ENCODE measurements at regions not wholly inside any gene's neighbourhood (a gene's known extent, or its start where the extent isn't known, plus 50 kb on each side); places are given as distances from the start of the nearest gene placed in this dataset.
"Not testable (repeated sequence)": the region's sequence is repeated elsewhere in the genome, so short reads cannot be mapped to it uniquely, and the experiment has no call there.

GRCh38 chr13:86462011-86462410 is 662.8 kb upstream of the SLITRK6 start:
- H3K9me3 ChIP-seq (ENCODE audit: control insufficient read depth, low read length), result no peaks in the 10 kb centered on the region
- H3K4me3 ChIP-seq (ENCODE audit: insufficient read depth, low read depth, low read length), result no peak overlapping the region
- H3K27ac ChIP-seq (ENCODE audit: insufficient read depth, low read depth, low read length, poor library complexity, severe bottlenecking), result no peak overlapping the region

GRCh38 chr13:86464193-86464592 is 665.0 kb upstream of the SLITRK6 start:
- WGBS, 2 experiments, result 77 to 84% methylated on average over 3 of the region's 3 CpGs
- no peak overlapping the region for H3K4me3 ChIP-seq (ENCODE audit: insufficient read depth, low read depth, low read length)
- no peak overlapping the region for H3K27ac ChIP-seq (ENCODE audit: insufficient read depth, low read depth, low read length, poor library complexity, severe bottlenecking)
- peaks cover 2% of the 10 kb centered on the region for H3K9me3 ChIP-seq (ENCODE audit: control insufficient read depth, low read length)
- no peaks in the 10 kb centered on the region for H3K4me1 ChIP-seq (ENCODE audit: control insufficient read depth, insufficient read depth, low read length)
- no peaks in the 10 kb centered on the region for H3K27me3 ChIP-seq (ENCODE audit: control insufficient read depth, insufficient read depth, low read length, poor library complexity, severe bottlenecking)
- H3K36me3 ChIP-seq (ENCODE audit: control insufficient read depth, insufficient read depth, low read length), result no peaks in the 10 kb centered on the region

More at GRCh38 chr13:86462011-86462410, 662.8 kb upstream of the SLITRK6 start:
- Histone ChIP-seq H3K36me3 (ENCODE audit: control insufficient read depth, insufficient read depth, low read length) (no peaks in the 10 kb centered on the region), H3K4me1 (ENCODE audit: control insufficient read depth, insufficient read depth, low read length) (no peaks in the 10 kb centered on the region), H3K27me3 (ENCODE audit: control insufficient read depth, insufficient read depth, low read length, poor library complexity, severe bottlenecking) (no peaks in the 10 kb centered on the region)

GRCh38 chr13:86474971-86475370 is 675.8 kb upstream of the SLITRK6 start:
- no peaks in the 10 kb centered on the region for H3K9me3 ChIP-seq (ENCODE audit: control insufficient read depth, low read length)

GRCh38 chr13:86476656-86477055 is 677.4 kb upstream of the SLITRK6 start:
- H3K9me3 ChIP-seq (ENCODE audit: control insufficient read depth, low read length), result no peaks in the 10 kb centered on the region
- H3K27ac ChIP-seq (ENCODE audit: insufficient read depth, low read depth, low read length, poor library complexity, severe bottlenecking), result no peak overlapping the region
- no peaks in the 10 kb centered on the region for H3K4me1 ChIP-seq (ENCODE audit: control insufficient read depth, insufficient read depth, low read length)
- 94 to 96% methylated on average over 5 of the region's 5 CpGs for WGBS, 2 experiments
- no peaks in the 10 kb centered on the region for H3K27me3 ChIP-seq (ENCODE audit: control insufficient read depth, insufficient read depth, low read length, poor library complexity, severe bottlenecking)
- H3K36me3 ChIP-seq (ENCODE audit: control insufficient read depth, insufficient read depth, low read length), result no peaks in the 10 kb centered on the region
- no peak overlapping the region for H3K4me3 ChIP-seq (ENCODE audit: insufficient read depth, low read depth, low read length)

More at GRCh38 chr13:86474971-86475370, 675.8 kb upstream of the SLITRK6 start:
- Histone ChIP-seq H3K36me3 (ENCODE audit: control insufficient read depth, insufficient read depth, low read length) (no peaks in the 10 kb centered on the region), H3K27me3 (ENCODE audit: control insufficient read depth, insufficient read depth, low read length, poor library complexity, severe bottlenecking) (no peaks in the 10 kb centered on the region), H3K4me1 (ENCODE audit: control insufficient read depth, insufficient read depth, low read length) (no peaks in the 10 kb centered on the region), H3K27ac (ENCODE audit: insufficient read depth, low read depth, low read length, poor library complexity, severe bottlenecking) (no peak overlapping the region), H3K4me3 (ENCODE audit: insufficient read depth, low read depth, low read length) (no peak overlapping the region)
- 83 to 100% methylated on average over 1 of the region's 1 CpG for WGBS, 2 experiments

GRCh38 chr13:86486582-86486981 is 687.4 kb upstream of the SLITRK6 start:
- Histone ChIP-seq H3K9me3 (ENCODE audit: control insufficient read depth, low read length) (no peaks in the 10 kb centered on the region), H3K4me1 (ENCODE audit: control insufficient read depth, insufficient read depth, low read length) (no peaks in the 10 kb centered on the region), H3K27ac (ENCODE audit: insufficient read depth, low read depth, low read length, poor library complexity, severe bottlenecking) (no peak overlapping the region), H3K36me3 (ENCODE audit: control insufficient read depth, insufficient read depth, low read length) (no peaks in the 10 kb centered on the region), H3K4me3 (ENCODE audit: insufficient read depth, low read depth, low read length) (no peak overlapping the region), H3K27me3 (ENCODE audit: control insufficient read depth, insufficient read depth, low read length, poor library complexity, severe bottlenecking) (no peaks in the 10 kb centered on the region)
- 92 to 100% methylated on average over 3 of the region's 3 CpGs for WGBS, 2 experiments

- no peak overlapping the region for H3K4me3 ChIP-seq (ENCODE audit: insufficient read depth, low read depth, low read length)
- H3K4me1 ChIP-seq (ENCODE audit: control insufficient read depth, insufficient read depth, low read length), result no peaks in the 10 kb centered on the region
- H3K9me3 ChIP-seq (ENCODE audit: control insufficient read depth, low read length), result no peaks in the 10 kb centered on the region
- no peaks in the 10 kb centered on the region for H3K36me3 ChIP-seq (ENCODE audit: control insufficient read depth, insufficient read depth, low read length)
- 100% methylated on average over 1 of the region's 1 CpG; no CpG with 5 or more reads in 1 of the 2 experiments for WGBS, 2 experiments
- H3K27me3 ChIP-seq (ENCODE audit: control insufficient read depth, insufficient read depth, low read length, poor library complexity, severe bottlenecking), result no peaks in the 10 kb centered on the region
- no peak overlapping the region for H3K27ac ChIP-seq (ENCODE audit: insufficient read depth, low read depth, low read length, poor library complexity, severe bottlenecking)
Measured at GRCh38 chr13:86491121-86491520, 691.9 kb upstream of the SLITRK6 start.

DNA sequence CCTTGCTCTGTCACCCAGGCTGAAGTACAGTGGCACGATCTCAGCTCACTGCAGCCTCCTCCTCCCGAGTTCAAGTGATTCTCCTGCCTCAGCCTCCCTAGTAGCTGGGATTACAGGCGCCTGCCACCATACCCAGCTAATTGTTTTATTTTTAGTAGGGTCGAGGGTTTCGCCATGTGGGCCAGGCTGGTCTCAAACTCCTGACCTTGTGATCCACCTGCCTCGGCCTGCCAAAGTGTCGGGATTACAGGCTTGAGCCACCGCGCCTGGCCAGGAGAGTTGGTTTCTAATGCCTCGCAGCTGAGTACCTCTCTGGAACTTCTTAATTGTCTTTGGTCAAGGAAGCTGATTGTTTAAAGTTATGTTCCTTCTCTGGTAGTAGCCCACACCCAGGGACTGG is 702.7 kb upstream of the SLITRK6 start:
- not testable (repeated sequence) for H3K27ac ChIP-seq (ENCODE audit: insufficient read depth, low read depth, low read length, poor library complexity, severe bottlenecking); H3K4me1 ChIP-seq (ENCODE audit: control insufficient read depth, insufficient read depth, low read length); H3K27me3 ChIP-seq (ENCODE audit: control insufficient read depth, insufficient read depth, low read length, poor library complexity, severe bottlenecking); H3K9me3 ChIP-seq (ENCODE audit: control insufficient read depth, low read length); H3K4me3 ChIP-seq (ENCODE audit: insufficient read depth, low read depth, low read length); H3K36me3 ChIP-seq (ENCODE audit: control insufficient read depth, insufficient read depth, low read length)
- WGBS, 2 experiments, result 91 to 92% methylated on average over 10 of the region's 10 CpGs

GRCh38 chr13:86510792-86511191 is 711.6 kb upstream of the SLITRK6 start:
- Histone ChIP-seq H3K27me3 (ENCODE audit: control insufficient read depth, insufficient read depth, low read length, poor library complexity, severe bottlenecking) (no peaks in the 10 kb centered on the region), H3K4me1 (ENCODE audit: control insufficient read depth, insufficient read depth, low read length) (no peaks in the 10 kb centered on the region), H3K27ac (ENCODE audit: insufficient read depth, low read depth, low read length, poor library complexity, severe bottlenecking) (no peak overlapping the region), H3K9me3 (ENCODE audit: control insufficient read depth, low read length) (no peaks in the 10 kb centered on the region), H3K4me3 (ENCODE audit: insufficient read depth, low read depth, low read length) (no peak overlapping the region), H3K36me3 (ENCODE audit: control insufficient read depth, insufficient read depth, low read length) (no peaks in the 10 kb centered on the region)
- WGBS, 2 experiments, result 84 to 92% methylated on average over 2 of the region's 2 CpGs

GRCh38 chr13:86541461-86541860 is 742.2 kb upstream of the SLITRK6 start:
- no peak overlapping the region for H3K4me3 ChIP-seq (ENCODE audit: insufficient read depth, low read depth, low read length)

GRCh38 chr13:86554066-86554465 is 754.8 kb upstream of the SLITRK6 start:
- H3K4me3 ChIP-seq (ENCODE audit: insufficient read depth, low read depth, low read length), result no peak overlapping the region
- H3K27me3 ChIP-seq (ENCODE audit: control insufficient read depth, insufficient read depth, low read length, poor library complexity, severe bottlenecking), result no peaks in the 10 kb centered on the region
- no peaks in the 10 kb centered on the region for H3K9me3 ChIP-seq (ENCODE audit: control insufficient read depth, low read length)
- no peak overlapping the region for H3K27ac ChIP-seq (ENCODE audit: insufficient read depth, low read depth, low read length, poor library complexity, severe bottlenecking)
- H3K4me1 ChIP-seq (ENCODE audit: control insufficient read depth, insufficient read depth, low read length), result no peaks in the 10 kb centered on the region
- H3K36me3 ChIP-seq (ENCODE audit: control insufficient read depth, insufficient read depth, low read length), result no peaks in the 10 kb centered on the region

More at GRCh38 chr13:86541461-86541860, 742.2 kb upstream of the SLITRK6 start:
- Histone ChIP-seq H3K27ac (ENCODE audit: insufficient read depth, low read depth, low read length, poor library complexity, severe bottlenecking) (no peak overlapping the region), H3K9me3 (ENCODE audit: control insufficient read depth, low read length) (no peaks in the 10 kb centered on the region), H3K4me1 (ENCODE audit: control insufficient read depth, insufficient read depth, low read length) (no peaks in the 10 kb centered on the region), H3K27me3 (ENCODE audit: control insufficient read depth, insufficient read depth, low read length, poor library complexity, severe bottlenecking) (no peaks in the 10 kb centered on the region), H3K36me3 (ENCODE audit: control insufficient read depth, insufficient read depth, low read length) (no peaks in the 10 kb centered on the region)
- 90 to 95% methylated on average over 2 to 3 of the region's 3 CpGs for WGBS, 2 experiments

DNA sequence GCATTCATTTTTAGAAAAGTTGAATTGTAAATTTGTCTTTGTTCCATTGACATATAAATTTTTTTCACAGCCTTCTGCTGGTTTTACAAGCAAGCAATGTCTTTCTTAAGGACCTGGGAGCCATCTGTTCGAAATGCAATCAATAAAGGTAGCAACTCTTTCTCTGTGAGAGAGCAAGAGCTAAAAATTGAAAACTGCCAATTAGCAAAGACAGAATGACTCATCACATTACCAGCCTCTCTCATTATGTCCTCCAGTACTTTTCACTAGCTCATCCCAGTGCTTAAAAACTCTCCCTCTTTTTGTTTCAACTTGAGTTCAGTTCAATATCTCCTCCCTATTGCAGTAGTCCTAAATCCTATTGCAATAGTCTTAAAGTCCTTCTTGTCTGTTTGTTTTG is 760.7 kb upstream of the SLITRK6 start:
- Histone ChIP-seq H3K27ac (ENCODE audit: insufficient read depth, low read depth, low read length, poor library complexity, severe bottlenecking) (no peak overlapping the region), H3K36me3 (ENCODE audit: control insufficient read depth, insufficient read depth, low read length) (no peaks in the 10 kb centered on the region), H3K27me3 (ENCODE audit: control insufficient read depth, insufficient read depth, low read length, poor library complexity, severe bottlenecking) (no peaks in the 10 kb centered on the region), H3K9me3 (ENCODE audit: control insufficient read depth, low read length) (no peaks in the 10 kb centered on the region), H3K4me1 (ENCODE audit: control insufficient read depth, insufficient read depth, low read length) (no peaks in the 10 kb centered on the region), H3K4me3 (ENCODE audit: insufficient read depth, low read depth, low read length) (no peak overlapping the region)
- WGBS, 2 experiments, result 95 to 96% methylated on average over 1 of the region's 1 CpG

Data from ectodermal cell (in vitro differentiated cells).